ENCODE measurements at regions not wholly inside any gene's neighbourhood (a gene's known extent, or its start where the extent isn't known, plus 50 kb on each side); places are given as distances from the start of the nearest gene placed in this dataset.

DNA sequence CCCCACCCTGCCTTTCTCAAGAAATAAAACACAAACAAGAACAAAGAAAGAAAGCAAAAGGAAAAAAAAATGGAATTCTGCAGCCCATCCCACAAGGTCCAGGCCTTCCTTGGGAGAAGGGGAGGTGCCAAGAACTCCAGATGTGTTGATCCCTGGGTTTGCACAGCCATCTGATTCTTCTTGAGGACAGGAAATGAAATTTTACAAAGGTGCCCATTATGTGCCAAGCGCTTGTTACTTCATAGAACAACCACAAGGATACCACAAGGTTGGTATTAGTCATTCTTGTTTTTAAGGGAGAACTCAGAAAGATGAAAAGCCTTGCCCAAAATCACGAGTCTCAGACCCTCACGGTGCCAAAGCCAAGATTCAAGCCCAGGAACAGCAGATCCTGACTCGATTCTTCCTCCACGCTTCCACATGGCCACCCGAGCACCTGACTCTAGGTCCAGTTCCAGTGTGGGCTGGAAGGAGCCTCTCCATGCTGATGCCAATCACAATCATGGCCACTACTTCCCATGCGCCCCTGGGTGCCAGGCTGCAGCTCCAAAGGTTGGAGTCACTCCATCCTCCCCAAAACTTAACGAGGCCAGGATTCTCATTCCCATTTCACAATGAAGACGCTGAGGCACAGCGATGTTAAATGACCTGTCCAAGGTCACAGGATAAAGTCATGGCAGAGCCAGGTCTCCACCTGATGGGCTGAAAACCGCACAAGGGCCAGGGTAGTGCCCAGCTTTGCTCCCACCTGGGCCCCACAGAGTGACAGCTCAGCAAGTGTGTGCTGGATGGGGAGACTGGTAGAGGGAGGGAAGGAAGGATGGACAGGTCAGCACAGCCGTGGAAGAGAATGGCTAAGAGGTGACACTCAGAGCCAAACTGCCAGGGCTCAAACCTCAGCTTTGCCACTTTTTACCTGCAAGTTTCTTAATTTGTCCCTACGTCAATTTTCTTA lies 66.7 kb upstream of the TOP1 start:
- TF ChIP-seq CTCF (conservative IDR thresholded peaks at IDR 0.05 in 1 of 2, IDR thresholded peaks at IDR 0.05 in 1 of 2; ENCODE audit: extremely low read depth in 1 of 2, insufficient read depth in 1 of 2, low read depth in 1 of 2, low read length in 2 of 2): peak in 1 of 2 donors; percentile 14
- no peak for TF ChIP-seq EZH2 (IDR thresholded peaks at IDR 0.05; ENCODE audit: borderline replicate concordance, low read length)

Data from mammary epithelial cell (primary cell).